DND-41 (cell line): ENCODE measurements at regions not wholly inside any gene's neighbourhood (a gene's known extent, or its start where the extent isn't known, plus 50 kb on each side); places are given as distances from the start of the nearest gene placed in this dataset.

Experiments used
- ATAC-seq: fragments of 200-7000 bp; cut with Tn5 transposase; 3 replicates; pipeline ENCODE4 v1.9.1; 2021; ENCODE audit warnings: low read depth; ENCODE audit not compliant: insufficient read depth
- DNase-seq: peaks from one replicate; pipeline ENCODE4 v3.0.0-alpha.2; 2020
- H2AFZ ChIP-seq: 2 replicates; pipeline ENCODE4 v1.6.0; 2012; ENCODE audit warnings: low read depth, low read length
- H3K27ac ChIP-seq: 2 replicates; pipeline ENCODE4 v1.5.1; 2012; ENCODE audit warnings: low read length, inconsistent platforms
- H3K27me3 ChIP-seq: fragments of 200-600 bp; sonication (generic); 2 replicates; pipeline ENCODE4 v1.6.0; 2012; ENCODE audit warnings: low read length, mild to moderate bottlenecking, inconsistent platforms; ENCODE audit not compliant: insufficient read depth, poor library complexity
- H3K36me3 ChIP-seq: 2 replicates; pipeline ENCODE4 v1.5.1; 2012; ENCODE audit warnings: low read length, inconsistent platforms; ENCODE audit not compliant: insufficient read depth
- H3K4me1 ChIP-seq: 2 replicates; pipeline ENCODE4 v1.5.1; 2012; ENCODE audit warnings: mild to moderate bottlenecking, low read length; ENCODE audit not compliant: insufficient read depth
- H3K4me2 ChIP-seq: 2 replicates; pipeline ENCODE4 v1.6.0; 2012; ENCODE audit warnings: mild to moderate bottlenecking, moderate library complexity, low read length, inconsistent platforms; ENCODE audit not compliant: insufficient read depth
- H3K4me3 ChIP-seq, 2 experiments: fragments of 200-600 bp in 1 of 2; shearing (Covaris generic) in 1 of 2; 2 replicates each; pipeline ENCODE4 v1.5.1; 2012 to 2016; ENCODE audit warnings: inconsistent platforms in 2 of 2, low read length in 2 of 2, mild to moderate bottlenecking in 2 of 2, low read depth in 1 of 2, moderate library complexity in 1 of 2
- H3K79me2 ChIP-seq: 2 replicates; pipeline ENCODE4 v1.6.0; 2012; ENCODE audit warnings: low read length, inconsistent platforms; ENCODE audit not compliant: insufficient read depth
- H3K9ac ChIP-seq: 2 replicates; pipeline ENCODE4 v1.6.0; 2012; ENCODE audit warnings: low read depth, mild to moderate bottlenecking, inconsistent platforms, low read length, moderate library complexity
- H3K9me3 ChIP-seq: 2 replicates; pipeline ENCODE4 v1.5.1; 2012; ENCODE audit warnings: low read length, moderate library complexity, mild to moderate bottlenecking, inconsistent platforms; ENCODE audit not compliant: insufficient read depth, severe bottlenecking
- H4K20me1 ChIP-seq: 2 replicates; pipeline ENCODE4 v1.6.0; 2012; ENCODE audit warnings: low read length; ENCODE audit not compliant: insufficient read depth
- EZH2 ChIP-seq: IDR thresholded peaks from 3 replicates; pipeline ENCODE4 v1.6.1; 2012; ENCODE audit warnings: borderline replicate concordance, low read depth, mild to moderate bottlenecking, moderate library complexity, low read length, inconsistent platforms; ENCODE audit not compliant: severe bottlenecking
- TF ChIP-seq, protein P1 (sequence below): IDR thresholded peaks from 2 replicates; pipeline ENCODE4 v1.5.1; 2012; ENCODE audit warnings: borderline replicate concordance, low read length, moderate library complexity, mild to moderate bottlenecking; ENCODE audit not compliant: poor library complexity, severe bottlenecking; ENCODE audit errors: extremely low read depth

DNA sequence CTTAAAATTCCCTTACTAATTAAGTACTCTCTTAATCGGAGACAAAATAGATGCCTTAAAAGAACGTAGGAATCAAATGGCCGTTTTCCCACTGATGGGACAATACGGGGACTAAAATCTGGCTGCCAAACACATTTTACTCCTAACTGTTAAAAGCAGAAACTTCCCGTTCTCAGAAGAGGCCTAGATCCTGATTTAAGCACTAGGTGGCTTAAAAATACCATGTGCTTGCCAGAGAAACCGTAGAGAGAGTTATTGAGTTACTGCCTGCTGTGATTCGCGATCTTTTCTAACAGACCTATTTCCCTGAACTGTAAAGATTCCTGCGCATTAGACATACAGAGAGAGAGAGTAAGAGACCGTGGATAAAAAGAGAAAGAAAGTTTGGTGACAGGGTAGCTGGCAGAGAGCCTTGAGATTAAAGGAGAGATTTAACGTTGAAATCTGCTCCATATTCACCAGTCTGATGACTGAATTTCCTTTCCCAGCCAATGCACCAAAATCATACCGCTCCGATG lies 54.4 kb upstream of the STUM start:
- no peak overlapping the region for H3K27ac ChIP-seq
- H3K9me3 ChIP-seq: no peaks in the 10 kb centered on the region
- H3K4me2 ChIP-seq: no peak overlapping the region
- H3K27me3 ChIP-seq: peaks cover 37% of the 10 kb centered on the region
- H2AFZ ChIP-seq: no peak overlapping the region
- H3K9ac ChIP-seq: no peak overlapping the region
- no peak for ATAC-seq
- DNase-seq: no peak
- no peak for TF ChIP-seq EZH2
- TF ChIP-seq, protein P1, sequence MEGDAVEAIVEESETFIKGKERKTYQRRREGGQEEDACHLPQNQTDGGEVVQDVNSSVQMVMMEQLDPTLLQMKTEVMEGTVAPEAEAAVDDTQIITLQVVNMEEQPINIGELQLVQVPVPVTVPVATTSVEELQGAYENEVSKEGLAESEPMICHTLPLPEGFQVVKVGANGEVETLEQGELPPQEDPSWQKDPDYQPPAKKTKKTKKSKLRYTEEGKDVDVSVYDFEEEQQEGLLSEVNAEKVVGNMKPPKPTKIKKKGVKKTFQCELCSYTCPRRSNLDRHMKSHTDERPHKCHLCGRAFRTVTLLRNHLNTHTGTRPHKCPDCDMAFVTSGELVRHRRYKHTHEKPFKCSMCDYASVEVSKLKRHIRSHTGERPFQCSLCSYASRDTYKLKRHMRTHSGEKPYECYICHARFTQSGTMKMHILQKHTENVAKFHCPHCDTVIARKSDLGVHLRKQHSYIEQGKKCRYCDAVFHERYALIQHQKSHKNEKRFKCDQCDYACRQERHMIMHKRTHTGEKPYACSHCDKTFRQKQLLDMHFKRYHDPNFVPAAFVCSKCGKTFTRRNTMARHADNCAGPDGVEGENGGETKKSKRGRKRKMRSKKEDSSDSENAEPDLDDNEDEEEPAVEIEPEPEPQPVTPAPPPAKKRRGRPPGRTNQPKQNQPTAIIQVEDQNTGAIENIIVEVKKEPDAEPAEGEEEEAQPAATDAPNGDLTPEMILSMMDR: no peak
- no peaks in the 10 kb centered on the region for H3K79me2 ChIP-seq
- no peaks in the 10 kb centered on the region for H3K4me1 ChIP-seq
- no peak overlapping the region for H3K4me3 ChIP-seq
- 0 out of 2 replicates have a peak, but pooled peaks cover 3% of the 10 kb centered on the region for H4K20me1 ChIP-seq
- no peaks in the 10 kb centered on the region for H3K36me3 ChIP-seq

DNA sequence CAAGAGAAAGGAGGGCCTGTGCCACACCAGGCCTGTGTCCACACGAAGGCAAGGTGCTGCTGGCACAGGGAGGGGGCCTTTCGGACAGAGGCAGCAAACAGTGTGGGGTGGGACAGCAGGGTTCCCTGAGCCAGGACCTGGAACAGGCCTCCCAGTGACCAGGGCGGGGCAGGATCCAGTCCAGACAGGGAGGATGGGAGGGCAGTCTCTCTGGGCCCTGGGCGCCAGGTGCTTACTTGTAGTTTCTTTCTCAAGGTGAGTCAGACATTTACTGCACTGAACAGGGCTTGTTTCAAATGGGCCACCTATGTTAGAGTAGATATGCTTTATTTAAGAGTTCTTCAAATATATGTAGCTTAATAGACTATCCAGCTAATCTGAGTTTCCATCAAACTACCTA lies 52.8 kb upstream of the STUM start:
- no peak overlapping the region for H2AFZ ChIP-seq
- no peak for TF ChIP-seq EZH2
- TF ChIP-seq, protein P1: no peak

DNA sequence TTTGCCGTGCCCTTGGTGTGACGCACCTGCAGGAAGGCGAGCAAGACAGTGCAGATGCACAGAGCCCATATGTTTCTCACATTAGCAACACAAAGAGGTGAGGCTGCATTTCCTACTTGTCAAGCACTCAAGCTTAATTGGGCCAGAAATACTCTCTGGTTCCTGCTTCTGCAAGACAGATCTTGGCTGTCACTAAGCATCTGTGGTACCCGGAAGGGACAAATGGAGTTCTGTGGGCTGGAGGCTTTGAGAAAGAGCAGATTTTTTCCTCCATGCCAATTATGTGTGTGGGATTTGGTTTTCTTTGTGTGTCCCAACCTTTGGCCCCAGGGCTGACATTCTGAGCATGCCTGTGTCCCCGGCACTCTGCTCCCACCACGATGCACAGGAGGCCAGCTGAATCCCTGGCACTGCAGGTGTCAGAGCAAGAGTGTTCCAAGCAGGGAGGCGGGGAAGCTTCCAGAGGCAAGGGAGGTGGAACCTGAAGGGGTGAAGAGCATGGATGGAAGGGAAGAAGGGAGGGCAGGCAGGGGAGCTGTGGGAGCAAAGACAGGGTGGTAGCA lies 52.0 kb upstream of the STUM start:
- Histone ChIP-seq H2AFZ (no peak overlapping the region), H3K36me3 (no peaks in the 10 kb centered on the region), H3K4me2 (no peak overlapping the region), H3K4me3 (no peak overlapping the region), H3K27ac (no peak overlapping the region), H3K9me3 (no peaks in the 10 kb centered on the region), H4K20me1 (0 out of 2 replicates have a peak, but pooled peaks cover 3% of the 10 kb centered on the region), H3K4me1 (no peaks in the 10 kb centered on the region), H3K79me2 (no peaks in the 10 kb centered on the region), H3K27me3 (peaks cover 17% of the 10 kb centered on the region), H3K9ac (no peak overlapping the region)
- DNase-seq: no peak
- no peak for ATAC-seq
- TF ChIP-seq EZH2: no peak
- TF ChIP-seq, protein P1: no peak

More for the DNA sequence above, 52.8 kb upstream of the STUM start:
- no peaks in the 10 kb centered on the region for H3K9me3 ChIP-seq
- H3K4me2 ChIP-seq: no peak overlapping the region
- 0 out of 2 replicates have a peak, but pooled peaks cover 3% of the 10 kb centered on the region for H4K20me1 ChIP-seq
- H3K27ac ChIP-seq: no peak overlapping the region
- DNase-seq (no peak), ATAC-seq (no peak)
- no peaks in the 10 kb centered on the region for H3K4me1 ChIP-seq
- H3K9ac ChIP-seq: no peak overlapping the region
- no peaks in the 10 kb centered on the region for H3K36me3 ChIP-seq
- no peak overlapping the region for H3K4me3 ChIP-seq
- H3K27me3 ChIP-seq: peaks cover 22% of the 10 kb centered on the region
- H3K79me2 ChIP-seq: no peaks in the 10 kb centered on the region
